GM18867 (cell line): ENCODE measurements at regions not wholly inside any gene's neighbourhood (a gene's known extent, or its start where the extent isn't known, plus 50 kb on each side); places are given as distances from the start of the nearest gene placed in this dataset.
"Not testable (repeated sequence)": the region's sequence is repeated elsewhere in the genome, so short reads cannot be mapped to it uniquely, and the experiment has no call there.

Experiments used
- ATAC-seq: cut with Tn5 transposase; IDR thresholded peaks from one replicate; pipeline ENCODE4 v1.9.1; 2021; ENCODE audit warnings: mild to moderate bottlenecking, moderate library complexity; ENCODE audit not compliant: unreplicated experiment

GRCh38 chr19:30267332-30267731 lies 104.9 kb upstream of the ZNF536 start:
- ATAC-seq: no peak

DNA sequence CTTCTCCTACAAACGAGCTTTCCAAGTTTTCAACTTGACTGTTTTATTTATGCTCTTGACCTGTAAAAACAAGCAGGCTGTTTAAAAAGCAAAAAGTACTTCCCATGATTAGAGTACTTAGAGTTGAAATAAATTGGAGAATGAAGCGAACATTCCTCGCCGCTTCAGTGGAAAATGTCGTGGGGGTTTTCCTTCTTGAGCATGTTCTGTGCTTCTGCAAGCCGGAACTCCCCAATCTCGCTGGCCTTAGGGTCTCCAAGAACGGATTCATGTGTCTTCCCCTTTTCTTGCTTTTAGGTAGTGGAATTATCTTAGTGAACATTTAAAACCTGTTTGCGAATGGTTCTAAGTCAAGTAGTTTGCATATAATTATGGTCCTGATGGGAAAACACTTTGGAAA lies 103.6 kb upstream of the ZNF536 start:
- no peak for ATAC-seq

DNA sequence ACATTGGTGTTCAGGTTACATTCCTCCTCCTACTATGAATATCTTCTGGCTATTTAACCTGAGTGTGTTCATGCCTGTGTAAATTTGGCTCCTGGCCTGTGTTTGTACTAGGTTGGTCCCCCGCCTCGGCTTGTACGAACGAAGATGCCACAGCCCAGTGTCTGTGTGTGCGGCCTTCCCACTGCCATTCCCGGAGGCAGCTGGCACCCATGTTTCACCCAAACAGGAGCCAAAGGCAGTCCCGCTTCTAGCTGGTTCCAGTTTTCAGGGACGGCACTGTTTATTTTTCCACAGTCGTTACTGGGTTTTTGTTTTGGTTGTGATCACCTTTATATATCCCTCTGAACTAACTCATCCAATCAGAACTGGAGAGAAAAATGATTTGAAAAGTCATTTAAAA lies 102.5 kb upstream of the ZNF536 start:
- ATAC-seq: no peak

GRCh38 chr19:30271816-30272215 lies 100.4 kb upstream of the ZNF536 start:
- no peak for ATAC-seq

DNA sequence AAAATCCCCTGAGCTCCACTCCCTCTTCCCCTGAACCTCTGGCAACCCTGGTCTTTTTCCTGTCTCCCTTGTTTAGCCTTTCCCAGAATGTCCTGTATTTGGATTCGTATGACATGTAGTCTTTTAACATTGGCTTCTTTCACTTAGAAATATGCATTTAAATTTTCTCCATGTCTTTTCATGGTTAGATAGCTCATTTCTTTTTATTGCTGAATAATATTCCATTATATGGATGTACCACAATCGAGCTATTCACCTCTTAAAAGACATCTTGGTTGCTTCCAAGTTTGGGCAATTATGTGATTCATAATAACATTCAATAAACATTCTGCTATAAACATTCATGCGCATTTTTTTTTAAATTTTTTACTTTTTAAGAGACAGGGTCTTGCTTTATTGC lies 99.6 kb upstream of the ZNF536 start:
- ATAC-seq: no peak

DNA sequence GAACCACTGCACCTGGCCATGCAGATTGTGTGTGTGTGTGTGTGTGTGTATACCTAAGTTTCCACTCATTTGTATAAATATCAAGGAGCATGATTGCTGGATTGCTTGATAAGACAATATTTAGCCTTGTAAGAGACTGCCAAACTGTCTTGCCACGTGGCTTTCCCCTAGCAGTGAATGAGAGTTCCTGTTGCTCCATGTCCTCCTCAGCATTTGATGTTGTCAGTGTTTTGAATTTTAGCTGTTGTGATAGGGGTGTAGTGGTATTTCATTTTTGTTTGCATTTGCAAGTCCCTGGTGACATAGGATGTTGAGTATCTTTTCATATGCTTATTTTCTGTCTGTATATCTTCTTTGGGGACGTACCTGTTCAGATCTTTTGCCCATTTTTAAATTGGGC lies 99.0 kb upstream of the ZNF536 start:
- no peak for ATAC-seq

- ATAC-seq: no peak
Observed at GRCh38 chr19:30274987-30275386, 97.2 kb upstream of the ZNF536 start.

- no peak for ATAC-seq
Observed at GRCh38 chr19:30276011-30276882, 95.9 kb upstream of the ZNF536 start.

GRCh38 chr19:30276883-30277280 lies 95.3 kb upstream of the ZNF536 start:
- no peak for ATAC-seq

GRCh38 chr19:30277941-30278881 lies 94.0 kb upstream of the ZNF536 start:
- no peak for ATAC-seq

DNA sequence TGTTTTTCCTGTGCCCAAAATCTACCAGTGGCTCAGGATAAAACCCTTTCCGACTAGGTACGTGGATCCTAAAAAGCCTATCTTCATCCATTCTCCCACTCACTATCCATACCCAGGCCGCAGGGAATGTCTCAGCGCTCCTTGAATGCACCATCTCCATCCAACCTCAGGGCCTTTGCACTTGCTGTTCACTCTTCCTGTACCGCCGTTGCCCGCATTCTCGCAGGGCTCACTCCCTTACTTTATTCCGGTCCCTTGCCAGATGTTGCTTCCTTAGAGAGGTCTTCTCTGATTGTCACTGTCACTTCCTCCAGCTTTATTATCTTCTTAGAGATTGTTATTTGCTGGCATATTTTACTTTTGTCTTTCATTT lies 93.3 kb upstream of the ZNF536 start:
- ATAC-seq: no peak

- ATAC-seq: no peak
Observed at GRCh38 chr19:30280018-30280417, 92.2 kb upstream of the ZNF536 start.

- ATAC-seq: no peak
Observed at GRCh38 chr19:30281906-30282305, 90.3 kb upstream of the ZNF536 start.

GRCh38 chr19:30283556-30283955 lies 88.6 kb upstream of the ZNF536 start:
- no peak for ATAC-seq

DNA sequence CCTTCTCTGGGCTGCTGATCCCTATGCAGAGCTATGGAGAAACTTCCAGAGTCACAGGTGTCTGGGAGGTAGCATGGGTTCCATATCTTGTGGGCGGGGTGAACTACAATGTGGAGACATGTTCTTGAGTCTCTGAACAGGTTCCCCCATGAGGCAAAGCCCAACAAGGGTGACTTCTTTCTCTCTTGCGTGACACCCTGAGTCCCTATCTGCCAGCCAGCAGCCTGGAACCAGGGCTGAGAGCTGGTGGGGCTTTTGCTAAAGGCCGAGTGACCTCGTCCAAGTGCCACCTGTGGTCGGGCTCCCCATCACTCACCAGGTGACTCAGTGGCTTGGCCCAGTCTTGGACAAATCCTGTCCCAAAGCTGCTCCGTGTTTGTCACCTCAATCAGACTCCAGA lies 88.0 kb upstream of the ZNF536 start:
- no peak for ATAC-seq

- ATAC-seq: no peak
Observed at GRCh38 chr19:30284885-30285284, 87.3 kb upstream of the ZNF536 start.

DNA sequence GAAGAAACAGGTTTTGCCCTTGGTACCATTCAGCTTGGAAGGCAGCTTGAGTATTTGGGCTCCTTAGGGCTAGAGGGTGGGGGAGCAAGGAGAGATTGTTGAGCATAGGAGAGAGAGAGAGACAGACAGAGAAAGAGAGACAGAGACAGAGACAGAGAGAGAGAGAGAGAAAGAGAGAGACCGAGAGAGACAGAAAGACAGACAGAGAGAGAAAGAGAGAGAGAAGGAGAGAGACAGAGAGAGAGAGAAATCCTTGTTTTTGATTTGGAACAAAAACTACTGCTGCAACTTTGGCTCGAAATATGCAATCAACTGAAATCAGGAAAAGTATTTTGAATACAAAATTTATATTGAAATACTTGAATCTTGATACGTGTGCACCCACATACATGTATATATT lies 85.8 kb upstream of the ZNF536 start:
- no peak for ATAC-seq

- ATAC-seq: no peak
Observed at GRCh38 chr19:30287259-30287658, 84.9 kb upstream of the ZNF536 start.

GRCh38 chr19:30287973-30288372 lies 84.2 kb upstream of the ZNF536 start:
- ATAC-seq: no peak

DNA sequence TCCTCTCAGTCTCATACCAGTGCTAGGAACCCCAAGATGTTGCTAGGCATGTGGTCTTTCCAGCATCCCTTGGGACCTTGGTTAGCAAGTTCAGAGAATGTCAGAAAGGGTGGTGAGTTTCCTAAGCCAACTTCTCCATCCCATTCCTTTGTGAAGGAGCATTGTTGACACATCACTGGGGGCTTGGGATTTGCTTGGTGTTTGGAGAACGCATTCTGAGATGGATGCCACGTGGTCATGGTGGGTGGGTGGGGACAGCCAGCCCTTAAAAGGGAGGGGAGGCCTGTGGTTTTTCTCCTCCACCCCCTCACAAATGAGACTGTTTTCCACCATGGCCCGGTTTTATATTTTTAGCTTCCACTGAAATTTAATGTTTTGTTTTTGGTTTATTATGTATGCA lies 83.3 kb upstream of the ZNF536 start:
- no peak for ATAC-seq

GRCh38 chr19:30289336-30289735 lies 82.8 kb upstream of the ZNF536 start:
- ATAC-seq: no peak

DNA sequence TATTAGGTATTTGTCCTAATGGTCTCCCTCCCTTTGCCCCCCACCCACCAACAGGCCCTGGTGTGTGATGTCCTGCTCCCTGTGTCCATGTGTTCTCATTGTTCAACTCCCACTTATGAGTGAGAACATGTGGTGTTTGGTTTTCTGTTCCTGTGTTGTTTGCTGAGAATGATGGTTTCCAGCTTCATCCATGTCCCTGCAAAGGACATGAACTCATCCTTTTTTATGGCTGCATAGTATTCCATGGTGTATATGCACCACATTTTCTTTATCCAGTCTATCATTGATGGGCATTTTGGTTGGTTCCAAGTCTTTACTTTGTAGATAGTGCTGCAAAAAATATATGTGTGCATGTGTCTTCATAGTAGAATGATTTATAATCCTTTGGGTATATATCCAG lies 81.4 kb upstream of the ZNF536 start:
- not testable (repeated sequence) for ATAC-seq
